ENCODE measurements at regions not wholly inside any gene's neighbourhood (a gene's known extent, or its start where the extent isn't known, plus 50 kb on each side); places are given as distances from the start of the nearest gene placed in this dataset.

DNA sequence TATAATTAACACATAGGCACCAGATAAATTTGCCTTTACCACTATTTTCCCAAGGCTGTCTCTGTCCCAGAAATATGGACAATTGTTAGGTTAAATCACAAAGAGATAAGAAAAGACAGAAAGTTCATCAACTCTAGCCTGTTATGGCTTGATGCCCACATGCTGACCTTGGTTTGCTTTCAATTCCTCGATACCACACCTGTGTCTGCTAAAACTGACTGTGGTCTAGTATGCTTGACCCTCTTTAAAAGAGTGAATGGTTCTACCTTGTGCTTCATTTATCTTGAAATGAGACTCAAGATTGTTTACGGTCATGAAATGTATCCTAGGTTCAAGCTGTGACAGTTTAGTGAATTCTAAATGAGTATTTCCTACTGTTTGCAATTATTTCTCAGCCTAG is 909.0 kb upstream of the LRRTM1 start:
- no peaks in the 10 kb centered on the region for H3K27me3 ChIP-seq (ENCODE audit: control insufficient read depth, low read length)
- H3K4me3 ChIP-seq (ENCODE audit: low read length) = no peak overlapping the region

DNA sequence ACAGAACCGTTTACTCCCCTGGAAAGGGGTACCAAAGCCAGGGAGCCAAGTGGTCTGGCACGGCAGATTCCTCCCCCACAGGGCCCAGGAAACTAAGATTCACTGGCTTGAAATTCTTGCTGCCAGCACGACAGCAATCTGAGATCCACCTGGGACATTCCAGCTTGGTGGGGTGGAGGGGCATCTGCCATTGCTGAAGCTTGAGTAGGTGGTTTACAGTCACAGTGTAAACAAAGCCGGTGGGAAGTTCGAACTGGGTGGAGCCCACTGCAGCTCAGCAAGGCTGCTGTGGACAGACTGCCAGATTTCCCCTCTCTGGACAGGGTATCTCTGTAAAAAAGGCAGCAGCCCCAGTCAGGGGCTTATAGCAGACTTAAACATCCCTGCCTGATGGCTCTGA is 901.7 kb upstream of the LRRTM1 start:
- H3K36me3 ChIP-seq (ENCODE audit: control insufficient read depth, low read length) = no peaks in the 10 kb centered on the region
- H3K27me3 ChIP-seq (ENCODE audit: control insufficient read depth, low read length) = no peaks in the 10 kb centered on the region
- H3K27ac ChIP-seq (ENCODE audit: low read depth, low read length) = no peak overlapping the region
- H3K79me2 ChIP-seq (ENCODE audit: control insufficient read depth, low read length) = no peaks in the 10 kb centered on the region
- no peaks in the 10 kb centered on the region; the same call in 1 of the 2 replicates for H3K9me3 ChIP-seq (ENCODE audit: control insufficient read depth, insufficient read depth, low read length)
- H3K9me2 ChIP-seq (replicated peaks; ENCODE audit: control insufficient read depth, low read length) = no peaks in the 10 kb centered on the region
- H3F3A ChIP-seq (ENCODE audit: control insufficient read depth, insufficient read depth) = no peaks in the 10 kb centered on the region
- no peaks in the 10 kb centered on the region for H3K4me1 ChIP-seq (ENCODE audit: control insufficient read depth, low read length)
- TF ChIP-seq EZH2phosphoT487 (IDR thresholded peaks at IDR 0.05; ENCODE audit: borderline replicate concordance, low read length) = no peak
- TF ChIP-seq, protein P1, sequence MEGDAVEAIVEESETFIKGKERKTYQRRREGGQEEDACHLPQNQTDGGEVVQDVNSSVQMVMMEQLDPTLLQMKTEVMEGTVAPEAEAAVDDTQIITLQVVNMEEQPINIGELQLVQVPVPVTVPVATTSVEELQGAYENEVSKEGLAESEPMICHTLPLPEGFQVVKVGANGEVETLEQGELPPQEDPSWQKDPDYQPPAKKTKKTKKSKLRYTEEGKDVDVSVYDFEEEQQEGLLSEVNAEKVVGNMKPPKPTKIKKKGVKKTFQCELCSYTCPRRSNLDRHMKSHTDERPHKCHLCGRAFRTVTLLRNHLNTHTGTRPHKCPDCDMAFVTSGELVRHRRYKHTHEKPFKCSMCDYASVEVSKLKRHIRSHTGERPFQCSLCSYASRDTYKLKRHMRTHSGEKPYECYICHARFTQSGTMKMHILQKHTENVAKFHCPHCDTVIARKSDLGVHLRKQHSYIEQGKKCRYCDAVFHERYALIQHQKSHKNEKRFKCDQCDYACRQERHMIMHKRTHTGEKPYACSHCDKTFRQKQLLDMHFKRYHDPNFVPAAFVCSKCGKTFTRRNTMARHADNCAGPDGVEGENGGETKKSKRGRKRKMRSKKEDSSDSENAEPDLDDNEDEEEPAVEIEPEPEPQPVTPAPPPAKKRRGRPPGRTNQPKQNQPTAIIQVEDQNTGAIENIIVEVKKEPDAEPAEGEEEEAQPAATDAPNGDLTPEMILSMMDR (IDR thresholded peaks at IDR 0.05; ENCODE audit: low read depth, low read length, poor library complexity, severe bottlenecking) = no peak
- H4K20me1 ChIP-seq (ENCODE audit: control insufficient read depth, insufficient read depth, low read depth, low read length) = no peaks in the 10 kb centered on the region
- no peak overlapping the region for H3K4me2 ChIP-seq (ENCODE audit: low read length)
- H3K4me3 ChIP-seq (ENCODE audit: low read length) = no peak overlapping the region

More for the DNA sequence above, 909.0 kb upstream of the LRRTM1 start:
- Histone ChIP-seq H3K4me1 (ENCODE audit: control insufficient read depth, low read length) (no peaks in the 10 kb centered on the region), H3K36me3 (ENCODE audit: control insufficient read depth, low read length) (no peaks in the 10 kb centered on the region), H3F3A (ENCODE audit: control insufficient read depth, insufficient read depth) (no peaks in the 10 kb centered on the region), H4K20me1 (ENCODE audit: control insufficient read depth, insufficient read depth, low read depth, low read length) (no peaks in the 10 kb centered on the region), H3K4me2 (ENCODE audit: low read length) (no peak overlapping the region), H3K9me2 (replicated peaks; ENCODE audit: control insufficient read depth, low read length) (no peaks in the 10 kb centered on the region), H3K9me3 (ENCODE audit: control insufficient read depth, insufficient read depth, low read length) (no peaks in the 10 kb centered on the region), H3K79me2 (ENCODE audit: control insufficient read depth, low read length) (no peaks in the 10 kb centered on the region), H3K27ac (ENCODE audit: low read depth, low read length) (no peak overlapping the region)
- TF ChIP-seq, protein P1 (IDR thresholded peaks at IDR 0.05; ENCODE audit: low read depth, low read length, poor library complexity, severe bottlenecking) = no peak
- no peak for TF ChIP-seq EZH2phosphoT487 (IDR thresholded peaks at IDR 0.05; ENCODE audit: borderline replicate concordance, low read length)

DNA sequence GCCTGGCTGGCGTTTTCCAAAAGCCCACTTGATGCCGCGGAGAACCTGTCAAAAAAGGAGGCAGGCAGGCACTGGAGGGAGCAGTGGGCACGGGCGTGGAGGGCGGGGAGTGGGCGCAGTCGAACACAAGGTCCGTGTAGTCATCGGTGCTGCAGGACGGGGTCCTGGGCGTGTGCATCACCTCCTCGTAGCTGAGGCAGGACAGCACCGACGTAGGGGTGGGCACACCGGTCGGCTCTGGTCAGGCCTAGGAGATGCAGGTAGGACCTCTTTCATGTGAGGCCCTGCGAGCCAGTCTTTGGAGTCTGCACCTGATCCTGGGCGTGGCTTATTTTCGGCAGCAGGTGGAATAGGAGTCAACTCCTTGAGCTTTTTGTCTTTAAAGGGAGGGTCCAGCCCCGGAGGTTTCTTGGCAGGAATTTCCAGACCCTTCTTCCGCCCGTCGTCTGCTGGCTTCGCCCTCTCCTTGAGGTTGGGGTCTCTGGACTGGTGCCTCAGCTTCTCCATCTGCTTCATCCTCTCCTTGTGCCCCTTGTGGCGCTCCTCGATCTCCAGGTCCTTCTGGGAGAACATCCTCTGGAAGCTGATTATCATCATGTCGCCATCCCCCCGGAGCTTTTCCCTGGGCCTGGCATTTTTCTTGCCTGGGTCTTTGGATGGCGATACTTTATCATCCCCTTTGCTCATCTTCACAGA is 892.5 kb upstream of the LRRTM1 start:
- Histone ChIP-seq H3K27ac (ENCODE audit: low read depth, low read length) (no peak overlapping the region), H3K9me3 (ENCODE audit: control insufficient read depth, insufficient read depth, low read length) (peaks cover 14% of the 10 kb centered on the region; the same call in 1 of the 2 replicates), H3K27me3 (ENCODE audit: control insufficient read depth, low read length) (no peaks in the 10 kb centered on the region), H3K4me1 (ENCODE audit: control insufficient read depth, low read length) (no peaks in the 10 kb centered on the region), H3K4me3 (ENCODE audit: low read length) (no peak overlapping the region), H3K36me3 (ENCODE audit: control insufficient read depth, low read length) (no peaks in the 10 kb centered on the region), H3K4me2 (ENCODE audit: low read length) (no peak overlapping the region), H3F3A (ENCODE audit: control insufficient read depth, insufficient read depth) (no peaks in the 10 kb centered on the region), H3K9me2 (replicated peaks; ENCODE audit: control insufficient read depth, low read length) (no peaks in the 10 kb centered on the region), H4K20me1 (ENCODE audit: control insufficient read depth, insufficient read depth, low read depth, low read length) (no peaks in the 10 kb centered on the region), H3K79me2 (ENCODE audit: control insufficient read depth, low read length) (no peaks in the 10 kb centered on the region)
- TF ChIP-seq EZH2phosphoT487 (IDR thresholded peaks at IDR 0.05; ENCODE audit: borderline replicate concordance, low read length) = no peak

DNA sequence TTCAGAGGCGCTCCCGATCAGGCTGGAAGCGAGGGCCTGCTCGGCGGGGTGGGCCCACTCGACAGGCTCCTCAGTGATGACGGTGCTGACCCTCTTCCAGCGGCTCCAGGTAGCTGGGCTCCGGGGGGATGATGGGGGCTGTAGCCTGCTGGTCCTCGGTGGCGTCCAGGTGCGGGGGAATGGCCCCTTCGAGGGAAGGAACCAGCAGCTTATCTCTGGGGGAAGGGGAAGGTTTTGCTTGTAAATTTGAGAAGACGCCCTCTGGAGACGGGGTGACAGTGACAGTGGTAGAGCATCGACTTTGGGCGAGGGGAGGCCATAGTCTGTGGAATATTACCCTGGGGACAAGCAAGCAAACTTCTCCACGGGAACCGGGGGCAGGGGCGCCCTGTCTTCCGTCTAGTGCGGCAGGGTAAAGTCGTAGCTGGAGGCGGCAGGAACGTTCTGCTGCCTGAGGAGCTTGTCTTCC is 891.9 kb upstream of the LRRTM1 start:
- Histone ChIP-seq H3K79me2 (ENCODE audit: control insufficient read depth, low read length) (no peaks in the 10 kb centered on the region), H3K27ac (ENCODE audit: low read depth, low read length) (no peak overlapping the region), H3F3A (ENCODE audit: control insufficient read depth, insufficient read depth) (no peaks in the 10 kb centered on the region), H3K4me1 (ENCODE audit: control insufficient read depth, low read length) (no peaks in the 10 kb centered on the region), H3K36me3 (ENCODE audit: control insufficient read depth, low read length) (no peaks in the 10 kb centered on the region), H3K4me2 (ENCODE audit: low read length) (no peak overlapping the region), H3K4me3 (ENCODE audit: low read length) (no peak overlapping the region), H3K9me2 (replicated peaks; ENCODE audit: control insufficient read depth, low read length) (no peaks in the 10 kb centered on the region), H3K9me3 (ENCODE audit: control insufficient read depth, insufficient read depth, low read length) (peaks cover 18% of the 10 kb centered on the region; the same call in 1 of the 2 replicates), H4K20me1 (ENCODE audit: control insufficient read depth, insufficient read depth, low read depth, low read length) (no peaks in the 10 kb centered on the region), H3K27me3 (ENCODE audit: control insufficient read depth, low read length) (no peaks in the 10 kb centered on the region)
- TF ChIP-seq EZH2phosphoT487 (IDR thresholded peaks at IDR 0.05; ENCODE audit: borderline replicate concordance, low read length) = no peak
- TF ChIP-seq, protein P1 (IDR thresholded peaks at IDR 0.05; ENCODE audit: low read depth, low read length, poor library complexity, severe bottlenecking) = no peak

Data from DOHH2 (cell line).